LNCaP clone FGC (cell line): ENCODE measurements at regions not wholly inside any gene's neighbourhood (a gene's known extent, or its start where the extent isn't known, plus 50 kb on each side); places are given as distances from the start of the nearest gene placed in this dataset.
"Not testable (repeated sequence)": the region's sequence is repeated elsewhere in the genome, so short reads cannot be mapped to it uniquely, and the experiment has no call there.

ENCODE experiments used
- DNase-seq: peaks from one replicate; pipeline ENCODE4 v3.0.0-alpha.2; 2011; ENCODE audit warnings: low read depth
- H3K4me3 ChIP-seq: 2 replicates; pipeline ENCODE4 v1.5.1; 2011; ENCODE audit warnings: mild to moderate bottlenecking, low read depth, low read length, control low read depth

- not testable (repeated sequence) for H3K4me3 ChIP-seq, DNase-seq
These were observed 50.1 kb upstream of the ROPN1B start for GRCh38 chr3:125918866-125919265.
